ENCODE measurements at regions not wholly inside any gene's neighbourhood (a gene's known extent, or its start where the extent isn't known, plus 50 kb on each side); places are given as distances from the start of the nearest gene placed in this dataset.

DNA sequence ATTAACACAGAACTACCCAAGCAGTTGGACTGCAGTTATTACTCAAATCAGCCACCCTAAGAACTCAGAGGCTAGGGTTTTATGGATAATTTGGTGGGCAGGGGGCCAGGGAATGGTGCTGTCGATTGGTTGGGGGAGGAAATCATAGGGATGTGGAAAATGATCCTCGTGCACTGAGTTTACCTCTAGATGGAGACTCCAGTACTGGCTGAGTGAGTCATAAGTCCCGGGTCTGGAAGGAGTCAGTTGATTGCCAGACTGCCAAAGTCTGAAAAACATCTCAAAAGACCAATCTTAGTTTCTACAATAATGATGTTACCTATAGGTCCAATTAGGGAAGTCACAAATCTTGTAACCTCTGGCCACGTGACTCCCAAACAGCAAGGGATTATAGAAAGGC is 257.5 kb upstream of the PRMT6 start:
- TF ChIP-seq, protein P1, sequence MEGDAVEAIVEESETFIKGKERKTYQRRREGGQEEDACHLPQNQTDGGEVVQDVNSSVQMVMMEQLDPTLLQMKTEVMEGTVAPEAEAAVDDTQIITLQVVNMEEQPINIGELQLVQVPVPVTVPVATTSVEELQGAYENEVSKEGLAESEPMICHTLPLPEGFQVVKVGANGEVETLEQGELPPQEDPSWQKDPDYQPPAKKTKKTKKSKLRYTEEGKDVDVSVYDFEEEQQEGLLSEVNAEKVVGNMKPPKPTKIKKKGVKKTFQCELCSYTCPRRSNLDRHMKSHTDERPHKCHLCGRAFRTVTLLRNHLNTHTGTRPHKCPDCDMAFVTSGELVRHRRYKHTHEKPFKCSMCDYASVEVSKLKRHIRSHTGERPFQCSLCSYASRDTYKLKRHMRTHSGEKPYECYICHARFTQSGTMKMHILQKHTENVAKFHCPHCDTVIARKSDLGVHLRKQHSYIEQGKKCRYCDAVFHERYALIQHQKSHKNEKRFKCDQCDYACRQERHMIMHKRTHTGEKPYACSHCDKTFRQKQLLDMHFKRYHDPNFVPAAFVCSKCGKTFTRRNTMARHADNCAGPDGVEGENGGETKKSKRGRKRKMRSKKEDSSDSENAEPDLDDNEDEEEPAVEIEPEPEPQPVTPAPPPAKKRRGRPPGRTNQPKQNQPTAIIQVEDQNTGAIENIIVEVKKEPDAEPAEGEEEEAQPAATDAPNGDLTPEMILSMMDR (IDR thresholded peaks at IDR 0.05; ENCODE audit: insufficient read depth, low read length, poor library complexity, severe bottlenecking), result no peak
- no peak overlapping the region for H3K4me3 ChIP-seq (replicated peaks; ENCODE audit: low read depth, low read length)
- no peaks in the 10 kb centered on the region for H3K27me3 ChIP-seq (replicated peaks; ENCODE audit: control insufficient read depth, insufficient read depth, low read length)
- DNase-seq (ENCODE audit: extremely low read depth, insufficient read length), result no peak
- H3K36me3 ChIP-seq (ENCODE audit: control insufficient read depth, insufficient read depth, low read length), result no peaks in the 10 kb centered on the region

DNA sequence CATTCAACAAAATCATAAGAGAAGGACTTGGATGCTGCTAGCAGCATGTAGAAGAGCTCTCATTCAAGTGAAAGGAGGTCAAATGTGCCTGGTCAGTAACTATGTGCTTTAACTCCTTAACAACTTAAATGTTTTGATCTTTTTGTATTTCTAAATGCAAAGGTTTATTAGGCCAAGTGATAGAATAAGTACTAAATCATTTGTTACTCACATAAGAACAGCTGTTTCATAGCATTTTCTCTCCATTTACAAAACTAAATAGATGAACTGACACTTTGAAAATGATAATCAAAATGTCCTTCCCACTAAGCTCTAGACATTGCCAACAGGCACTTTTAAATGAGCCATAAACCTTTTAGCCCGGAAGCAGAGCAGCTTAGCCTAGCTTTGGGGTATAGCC is 254.3 kb upstream of the PRMT6 start:
- TF ChIP-seq, protein P1 (IDR thresholded peaks at IDR 0.05; ENCODE audit: insufficient read depth, low read length, poor library complexity, severe bottlenecking), result no peak
- no peak for DNase-seq (ENCODE audit: extremely low read depth, insufficient read length)
- Histone ChIP-seq H3K36me3 (ENCODE audit: control insufficient read depth, insufficient read depth, low read length) (no peaks in the 10 kb centered on the region), H3K27me3 (replicated peaks; ENCODE audit: control insufficient read depth, insufficient read depth, low read length) (no peaks in the 10 kb centered on the region), H3K4me3 (replicated peaks; ENCODE audit: low read depth, low read length) (no peak overlapping the region)

DNA sequence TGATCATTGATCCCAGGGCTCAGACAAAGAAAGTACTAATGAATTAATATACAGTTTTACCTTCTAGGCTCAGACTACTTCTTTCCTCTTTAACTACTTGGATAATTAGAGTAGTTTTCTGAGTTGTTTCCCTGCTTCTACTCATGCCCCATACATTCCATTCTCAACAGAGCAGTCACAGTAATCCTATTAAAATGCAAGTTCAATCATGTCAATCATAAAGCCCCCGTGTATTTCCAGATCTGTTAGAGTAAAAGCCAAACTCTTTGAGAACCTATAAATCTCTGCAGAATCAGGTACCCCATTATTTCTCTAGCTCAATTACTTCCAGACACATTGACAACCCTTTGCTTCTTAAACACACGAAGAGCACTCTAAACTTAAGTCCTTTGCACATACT is 242.1 kb upstream of the PRMT6 start:
- no peak for DNase-seq (ENCODE audit: extremely low read depth, insufficient read length)
- TF ChIP-seq, protein P1 (IDR thresholded peaks at IDR 0.05; ENCODE audit: insufficient read depth, low read length, poor library complexity, severe bottlenecking), result no peak
- no peaks in the 10 kb centered on the region for H3K27me3 ChIP-seq (replicated peaks; ENCODE audit: control insufficient read depth, insufficient read depth, low read length)
- H3K4me3 ChIP-seq (replicated peaks; ENCODE audit: low read depth, low read length), result no peak overlapping the region
- H3K36me3 ChIP-seq (ENCODE audit: control insufficient read depth, insufficient read depth, low read length), result no peaks in the 10 kb centered on the region

DNA sequence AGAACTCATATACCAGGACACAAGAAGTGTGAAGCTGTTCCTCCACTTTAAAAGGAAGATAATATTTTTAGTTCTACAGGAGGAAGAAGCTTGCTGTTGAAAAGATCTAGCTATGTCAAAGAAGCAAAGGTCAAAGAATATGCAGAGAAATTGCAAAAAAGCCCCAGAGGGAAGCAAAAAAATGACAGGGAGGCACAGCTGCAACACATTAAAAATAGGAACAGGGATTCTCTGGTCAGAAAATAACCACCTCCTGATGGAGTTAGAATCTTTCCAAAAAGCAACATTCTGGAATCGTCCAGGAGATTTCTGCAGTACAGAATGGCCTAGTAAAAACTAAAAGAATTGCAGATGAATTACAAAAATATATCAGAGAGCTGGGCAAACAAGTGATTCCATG is 238.9 kb upstream of the PRMT6 start:
- H3K27me3 ChIP-seq (replicated peaks; ENCODE audit: control insufficient read depth, insufficient read depth, low read length), result no peaks in the 10 kb centered on the region
- DNase-seq (ENCODE audit: extremely low read depth, insufficient read length), result no peak
- TF ChIP-seq, protein P1 (IDR thresholded peaks at IDR 0.05; ENCODE audit: insufficient read depth, low read length, poor library complexity, severe bottlenecking), result no peak
- H3K36me3 ChIP-seq (ENCODE audit: control insufficient read depth, insufficient read depth, low read length), result no peaks in the 10 kb centered on the region
- no peak overlapping the region for H3K4me3 ChIP-seq (replicated peaks; ENCODE audit: low read depth, low read length)

DNA sequence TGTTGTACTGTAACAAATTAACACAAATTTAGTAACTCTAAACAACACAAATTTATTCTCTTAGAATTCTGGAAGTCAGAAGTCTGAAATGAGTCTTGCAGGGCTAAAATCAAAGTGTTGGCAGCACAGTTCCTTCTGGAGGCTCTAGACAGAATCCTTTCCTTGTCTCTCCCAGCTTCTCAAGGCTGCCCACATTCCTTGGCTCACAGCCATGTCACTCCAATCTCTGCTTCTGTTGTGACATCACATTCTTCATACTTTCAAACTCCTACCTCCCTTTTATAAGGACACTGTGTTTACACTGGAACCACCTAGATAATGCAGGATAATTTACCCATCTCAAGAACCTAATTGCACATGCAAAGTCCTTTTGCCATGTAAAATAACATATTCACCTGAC is 225.0 kb upstream of the PRMT6 start:
- TF ChIP-seq, protein P1 (IDR thresholded peaks at IDR 0.05; ENCODE audit: insufficient read depth, low read length, poor library complexity, severe bottlenecking), result no peak
- DNase-seq (ENCODE audit: extremely low read depth, insufficient read length), result no peak

DNA sequence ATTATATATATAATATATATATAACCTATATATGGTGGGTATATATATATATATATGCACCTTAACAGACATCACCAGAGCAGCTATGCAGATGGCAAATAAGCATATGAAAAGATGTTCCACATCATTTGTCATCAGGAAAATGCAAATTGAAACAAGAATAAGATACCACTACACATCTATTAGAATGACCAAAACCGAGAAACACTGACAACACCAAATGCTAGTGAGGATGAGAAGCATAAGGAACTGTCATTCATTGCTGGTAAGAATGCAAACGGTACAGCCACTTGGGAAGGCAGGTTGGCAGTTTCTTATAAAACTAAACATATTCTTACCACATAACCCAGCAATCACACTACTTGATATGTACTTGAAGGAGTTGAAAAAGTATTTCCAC is 219.8 kb upstream of the PRMT6 start:
- peak; percentile 13 for DNase-seq (ENCODE audit: extremely low read depth, insufficient read length)
- no peaks in the 10 kb centered on the region for H3K36me3 ChIP-seq (ENCODE audit: control insufficient read depth, insufficient read depth, low read length)
- no peak overlapping the region for H3K4me3 ChIP-seq (replicated peaks; ENCODE audit: low read depth, low read length)
- no peaks in the 10 kb centered on the region for H3K27me3 ChIP-seq (replicated peaks; ENCODE audit: control insufficient read depth, insufficient read depth, low read length)
- TF ChIP-seq, protein P1 (IDR thresholded peaks at IDR 0.05; ENCODE audit: insufficient read depth, low read length, poor library complexity, severe bottlenecking), result no peak

More for the DNA sequence above, 225.0 kb upstream of the PRMT6 start:
- no peak overlapping the region for H3K4me3 ChIP-seq (replicated peaks; ENCODE audit: low read depth, low read length)
- H3K27me3 ChIP-seq (replicated peaks; ENCODE audit: control insufficient read depth, insufficient read depth, low read length), result no peaks in the 10 kb centered on the region
- H3K36me3 ChIP-seq (ENCODE audit: control insufficient read depth, insufficient read depth, low read length), result no peaks in the 10 kb centered on the region
